GM12873 (cell line): ENCODE measurements at regions not wholly inside any gene's neighbourhood (a gene's known extent, or its start where the extent isn't known, plus 50 kb on each side); places are given as distances from the start of the nearest gene placed in this dataset.

Experiments used
- TF ChIP-seq, protein P1 (sequence below): IDR thresholded peaks from 2 replicates; pipeline ENCODE4 v1.5.1; 2012; ENCODE audit warnings: low read depth, mild to moderate bottlenecking, moderate library complexity, low read length, control low read depth; ENCODE audit not compliant: insufficient read depth; ENCODE audit errors: missing control alignments

DNA sequence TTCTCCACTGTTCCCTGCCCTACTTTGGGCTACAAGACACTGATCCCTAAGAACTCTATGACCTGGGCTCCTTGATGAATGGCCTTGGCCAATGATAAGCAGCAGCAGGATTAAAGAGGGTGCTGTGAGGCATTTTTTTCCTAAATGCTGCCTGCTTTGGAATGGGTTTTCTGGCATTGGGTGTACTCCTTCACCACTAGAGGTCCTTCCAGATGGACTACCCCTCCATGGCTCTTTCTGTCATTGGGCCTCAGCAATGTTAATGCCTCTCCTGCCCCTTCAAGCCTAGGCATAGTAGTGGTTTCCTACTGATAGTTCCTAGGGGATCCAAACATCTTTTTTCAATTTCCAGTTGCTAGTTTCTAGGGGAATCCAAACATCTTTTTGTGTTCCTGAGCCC is 319.3 kb upstream of the RPS23 start:
- TF ChIP-seq, protein P1, sequence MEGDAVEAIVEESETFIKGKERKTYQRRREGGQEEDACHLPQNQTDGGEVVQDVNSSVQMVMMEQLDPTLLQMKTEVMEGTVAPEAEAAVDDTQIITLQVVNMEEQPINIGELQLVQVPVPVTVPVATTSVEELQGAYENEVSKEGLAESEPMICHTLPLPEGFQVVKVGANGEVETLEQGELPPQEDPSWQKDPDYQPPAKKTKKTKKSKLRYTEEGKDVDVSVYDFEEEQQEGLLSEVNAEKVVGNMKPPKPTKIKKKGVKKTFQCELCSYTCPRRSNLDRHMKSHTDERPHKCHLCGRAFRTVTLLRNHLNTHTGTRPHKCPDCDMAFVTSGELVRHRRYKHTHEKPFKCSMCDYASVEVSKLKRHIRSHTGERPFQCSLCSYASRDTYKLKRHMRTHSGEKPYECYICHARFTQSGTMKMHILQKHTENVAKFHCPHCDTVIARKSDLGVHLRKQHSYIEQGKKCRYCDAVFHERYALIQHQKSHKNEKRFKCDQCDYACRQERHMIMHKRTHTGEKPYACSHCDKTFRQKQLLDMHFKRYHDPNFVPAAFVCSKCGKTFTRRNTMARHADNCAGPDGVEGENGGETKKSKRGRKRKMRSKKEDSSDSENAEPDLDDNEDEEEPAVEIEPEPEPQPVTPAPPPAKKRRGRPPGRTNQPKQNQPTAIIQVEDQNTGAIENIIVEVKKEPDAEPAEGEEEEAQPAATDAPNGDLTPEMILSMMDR: peak; percentile 49

GRCh38 chr5:82596451-82596850 is 318.3 kb upstream of the RPS23 start:
- TF ChIP-seq, protein P1: no peak

DNA sequence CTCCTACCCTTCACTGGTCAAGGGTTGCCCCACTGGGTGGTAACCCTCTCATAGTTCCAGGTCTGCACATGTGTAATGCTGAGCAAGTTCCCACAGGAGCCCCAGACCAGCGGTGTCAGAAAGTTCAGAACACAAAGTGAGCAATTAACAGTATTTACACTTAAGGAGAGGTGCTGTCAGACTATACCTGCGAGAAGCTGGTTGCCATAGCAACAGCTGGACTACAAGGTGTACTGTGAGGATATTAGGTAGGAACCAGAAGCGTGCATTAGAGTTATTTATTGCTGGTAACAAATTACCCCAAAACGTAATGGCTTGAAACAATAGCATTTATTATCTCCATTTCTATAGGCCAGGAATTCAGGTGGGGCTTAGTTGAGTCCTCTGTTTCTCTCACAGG is 317.0 kb upstream of the RPS23 start:
- TF ChIP-seq, protein P1: no peak

DNA sequence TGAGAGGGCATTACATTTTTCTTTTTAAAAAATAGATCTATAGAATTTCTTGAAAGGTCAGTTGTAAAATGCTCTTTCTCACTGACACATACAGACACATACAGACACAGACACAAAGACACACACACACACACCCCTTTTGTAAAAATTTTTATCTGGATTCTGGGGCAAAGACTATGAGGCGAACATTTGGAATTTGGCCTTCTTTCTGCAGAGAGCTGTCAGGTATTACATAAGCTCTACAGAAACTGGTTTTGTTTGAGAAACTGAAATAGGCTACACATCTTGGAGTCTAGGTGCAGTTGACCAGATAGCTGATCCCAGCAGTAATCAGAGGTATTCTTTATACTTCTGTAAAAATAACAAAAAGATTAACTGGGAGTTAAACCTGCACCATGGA is 315.9 kb upstream of the RPS23 start:
- TF ChIP-seq, protein P1: no peak

DNA sequence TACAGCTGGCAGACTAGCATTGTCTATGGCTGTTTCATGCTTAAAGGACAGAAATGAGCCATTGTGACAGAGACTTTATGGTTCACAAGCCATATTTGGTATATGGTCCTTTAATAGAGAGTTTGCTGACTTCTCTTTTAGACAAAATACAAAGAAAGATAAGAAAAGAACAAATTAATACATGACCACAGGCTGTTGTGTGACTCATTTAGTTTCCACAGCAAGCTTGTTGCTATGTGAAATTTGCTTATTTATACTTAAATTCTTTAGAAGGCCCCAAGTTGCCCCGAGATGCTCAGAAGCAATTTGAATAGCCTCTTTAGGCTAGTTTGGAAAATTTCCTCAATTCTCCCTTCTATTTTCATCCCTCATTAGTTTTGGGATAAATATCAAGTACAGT is 315.3 kb upstream of the RPS23 start:
- TF ChIP-seq, protein P1: no peak

GRCh38 chr5:82591021-82591515 is 312.9 kb upstream of the RPS23 start:
- TF ChIP-seq, protein P1: no peak

DNA sequence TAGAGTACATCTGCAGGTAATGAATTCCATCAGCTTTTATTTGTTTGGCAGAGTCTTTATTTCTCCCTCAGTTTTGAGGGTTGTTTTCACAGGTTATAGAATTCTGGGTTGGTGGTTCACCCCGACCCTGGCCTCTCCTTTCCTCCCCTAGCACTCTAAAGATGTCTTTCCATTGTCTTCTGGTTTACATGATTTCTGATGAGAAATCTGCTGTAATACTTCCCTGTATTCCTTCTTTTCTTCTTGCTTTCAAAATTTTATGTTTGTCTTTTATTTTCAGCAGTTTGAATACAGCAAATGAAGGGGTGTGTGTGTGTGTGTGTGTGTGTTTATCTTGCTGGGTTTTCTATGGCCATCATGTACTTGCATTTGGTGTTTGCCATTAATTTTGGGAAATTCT is 312.0 kb upstream of the RPS23 start:
- TF ChIP-seq, protein P1: no peak
